ENCODE measurements at regions not wholly inside any gene's neighbourhood (a gene's known extent, or its start where the extent isn't known, plus 50 kb on each side); places are given as distances from the start of the nearest gene placed in this dataset.

DNA sequence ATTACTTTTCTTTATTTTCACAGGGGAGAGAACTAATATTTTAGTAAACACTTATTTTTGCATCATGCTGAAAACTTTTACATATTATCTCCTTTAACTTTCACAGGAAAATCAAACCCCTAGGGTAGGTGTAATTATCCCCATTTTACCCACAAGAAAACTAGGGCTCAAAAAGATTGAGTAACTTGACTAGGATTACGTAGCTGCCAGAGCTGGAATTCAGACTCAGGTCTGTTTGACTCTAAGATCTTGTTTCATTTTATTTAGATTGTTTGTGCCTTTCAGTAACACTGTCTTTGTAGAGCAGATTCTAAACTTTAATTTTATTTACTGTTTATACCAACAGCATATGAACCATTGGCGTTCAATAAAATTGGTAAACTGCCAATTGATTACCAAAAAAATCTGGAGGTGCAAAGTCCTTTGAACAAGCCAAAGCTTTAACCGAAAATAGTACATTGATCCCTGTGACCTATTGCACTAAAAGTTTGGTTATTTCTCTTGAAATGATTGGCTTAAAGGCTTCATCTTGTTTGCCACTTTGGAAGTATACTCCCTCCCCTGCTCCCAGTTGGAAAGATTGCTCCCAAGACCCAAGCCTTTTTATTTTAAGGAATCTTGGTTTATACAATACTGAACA, 71.0 kb upstream of the WDR26 start:
- no peak for DNase-seq

GRCh38 chr1:224506141-224506814, 71.7 kb upstream of the WDR26 start:
- no peak for DNase-seq

GRCh38 chr1:224507771-224508523, 73.3 kb upstream of the WDR26 start:
- DNase-seq, result no peak

GRCh38 chr1:224509907-224510306, 75.3 kb upstream of the WDR26 start:
- no peak for DNase-seq

GRCh38 chr1:224510880-224511645, 76.5 kb upstream of the WDR26 start:
- no peak for DNase-seq

- DNase-seq, result no peak
Observed at GRCh38 chr1:224512600-224513151, 78.1 kb upstream of the WDR26 start.

DNA sequence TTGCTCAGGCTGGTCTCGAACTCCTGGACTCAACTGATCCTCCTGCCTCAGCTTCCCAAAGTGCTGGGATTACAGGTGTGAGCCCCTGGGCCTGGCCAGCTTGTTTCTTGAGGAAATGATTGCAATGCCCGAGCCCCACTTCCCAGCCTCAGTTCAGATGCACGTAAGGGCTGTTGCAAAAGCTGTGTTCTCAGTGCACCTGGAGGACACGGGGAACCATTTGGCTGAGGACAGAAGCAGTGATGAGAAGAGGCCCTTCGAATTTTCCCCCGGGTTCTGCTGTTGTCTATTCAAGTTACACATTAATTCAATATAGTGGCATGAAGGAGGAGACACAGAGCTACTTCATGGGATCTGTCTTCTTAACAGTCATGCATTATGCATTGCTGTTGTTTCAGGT, 78.8 kb upstream of the WDR26 start:
- DNase-seq, result no peak

- DNase-seq, result peak; percentile 35
Observed at GRCh38 chr1:224513787-224514209, 79.2 kb upstream of the WDR26 start.

DNA sequence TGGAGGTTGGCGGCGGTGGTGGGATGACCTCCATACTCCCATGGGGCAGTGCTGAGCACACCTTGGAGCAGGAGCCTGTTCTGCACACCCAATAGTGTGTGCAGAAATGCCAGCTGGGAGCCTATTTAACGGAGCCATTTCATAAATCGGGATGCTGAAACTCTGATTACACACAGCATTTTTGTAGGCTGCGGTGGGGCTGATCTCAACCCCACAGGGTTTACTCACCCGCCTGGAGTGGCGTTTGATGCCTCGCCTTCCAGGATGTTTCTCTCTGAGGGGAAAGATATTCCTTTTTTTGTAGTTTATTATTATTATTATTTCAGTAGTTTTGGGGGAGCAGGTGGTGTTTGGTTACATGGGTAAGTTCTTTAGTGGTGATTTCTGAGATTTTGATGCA, 82.6 kb upstream of the WDR26 start:
- DNase-seq, result no peak

DNA sequence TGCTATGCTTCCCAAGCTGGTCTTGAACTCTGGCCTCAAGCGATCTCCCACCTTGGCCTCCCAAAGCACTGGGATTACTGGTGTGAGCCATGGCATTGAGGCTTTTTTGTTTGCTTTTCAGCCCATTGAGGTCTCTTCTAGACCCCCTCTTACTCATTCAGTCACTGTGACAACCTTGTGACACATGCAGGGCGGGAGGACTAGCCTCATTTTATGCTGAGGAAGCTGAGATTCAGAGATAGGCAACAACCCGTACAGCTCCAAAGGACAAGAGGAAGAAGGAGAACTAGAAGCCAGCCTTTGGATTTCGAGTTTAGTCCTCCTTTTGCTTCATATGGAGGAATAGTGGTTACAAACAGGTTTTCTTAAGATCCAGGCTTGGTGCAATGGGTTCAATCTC, 83.9 kb upstream of the WDR26 start:
- DNase-seq, result no peak

- no peak for DNase-seq
Observed at GRCh38 chr1:224519874-224520273, 85.3 kb upstream of the WDR26 start.

DNA sequence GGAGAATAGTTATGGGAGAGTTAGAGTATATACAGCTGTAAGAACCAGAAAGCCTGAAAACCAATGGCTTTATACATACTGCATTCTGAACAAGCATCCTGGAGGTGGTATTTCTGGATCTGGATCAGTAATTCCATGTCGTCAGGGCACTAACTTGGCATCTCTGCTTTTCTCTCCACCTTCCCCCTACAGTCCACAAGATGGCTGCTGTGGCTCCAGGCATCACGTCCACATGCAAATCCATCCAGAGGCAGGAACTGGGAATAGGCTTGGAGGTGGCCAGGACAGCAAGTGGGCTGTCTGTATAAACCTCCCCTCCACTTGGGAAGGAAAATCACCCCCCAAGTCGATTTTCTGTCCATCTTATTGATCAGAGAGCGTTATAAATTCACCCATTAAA, 86.2 kb upstream of the WDR26 start:
- DNase-seq, result no peak

DNA sequence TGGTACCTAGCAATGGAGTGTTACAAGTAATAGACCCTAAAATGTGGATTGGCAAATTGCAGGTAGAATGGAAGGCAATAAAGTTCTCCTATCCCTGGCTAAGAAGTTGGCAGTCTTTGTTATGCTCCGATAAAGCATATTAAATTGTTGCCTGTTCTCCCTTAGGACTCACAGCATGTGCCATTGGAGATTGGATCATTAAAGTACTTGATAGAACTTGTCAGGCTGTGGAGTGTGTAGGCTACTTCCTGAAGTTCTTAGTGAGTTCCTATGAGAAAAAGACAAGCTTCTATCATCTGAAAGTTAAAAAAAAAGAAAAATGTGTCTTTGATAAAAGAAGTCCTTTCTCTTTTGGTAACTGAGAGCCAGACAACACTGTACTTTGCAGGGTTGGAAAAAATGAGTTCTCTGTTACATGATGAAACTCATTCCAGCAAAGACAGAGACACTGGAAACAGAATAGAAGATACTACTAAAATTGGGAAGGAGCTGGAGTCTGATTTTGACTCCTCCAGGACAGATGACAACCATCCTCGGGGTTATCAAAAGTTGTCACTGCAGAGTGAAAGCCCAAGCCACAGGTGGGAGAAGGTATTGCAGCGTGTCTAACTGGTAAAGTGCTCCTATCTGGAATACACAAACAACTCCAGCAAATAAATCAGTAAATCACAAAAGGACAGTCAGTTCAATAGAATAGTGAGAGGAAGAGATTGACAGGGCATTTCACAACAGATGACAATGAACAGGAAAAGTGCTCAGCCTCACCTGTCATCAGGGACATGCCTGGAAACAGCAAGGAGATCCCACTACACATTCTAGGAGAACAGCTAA, 87.5 kb upstream of the WDR26 start:
- DNase-seq, result no peak

- DNase-seq, result no peak
Observed at GRCh38 chr1:224523676-224524075, 89.1 kb upstream of the WDR26 start.

DNA sequence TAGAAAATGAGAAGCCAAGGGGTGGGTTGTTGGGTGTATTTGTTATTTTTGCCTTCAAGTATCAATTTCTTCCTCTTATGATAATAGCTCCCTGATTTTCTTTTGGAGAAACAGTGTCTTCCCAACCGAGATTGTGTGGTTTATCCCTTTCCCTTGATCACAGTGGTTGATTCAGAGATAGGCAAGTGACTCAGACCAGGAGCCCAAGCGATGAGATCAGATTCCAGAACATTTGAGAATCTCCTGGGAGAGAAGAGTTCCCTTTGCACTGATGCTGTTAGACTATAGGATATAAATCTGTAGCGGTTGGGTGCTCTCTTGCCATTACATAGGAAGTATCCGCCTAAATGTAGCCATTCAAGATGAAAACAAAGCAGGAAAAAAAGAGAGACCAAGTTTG, 90.1 kb upstream of the WDR26 start:
- DNase-seq, result no peak

DNA sequence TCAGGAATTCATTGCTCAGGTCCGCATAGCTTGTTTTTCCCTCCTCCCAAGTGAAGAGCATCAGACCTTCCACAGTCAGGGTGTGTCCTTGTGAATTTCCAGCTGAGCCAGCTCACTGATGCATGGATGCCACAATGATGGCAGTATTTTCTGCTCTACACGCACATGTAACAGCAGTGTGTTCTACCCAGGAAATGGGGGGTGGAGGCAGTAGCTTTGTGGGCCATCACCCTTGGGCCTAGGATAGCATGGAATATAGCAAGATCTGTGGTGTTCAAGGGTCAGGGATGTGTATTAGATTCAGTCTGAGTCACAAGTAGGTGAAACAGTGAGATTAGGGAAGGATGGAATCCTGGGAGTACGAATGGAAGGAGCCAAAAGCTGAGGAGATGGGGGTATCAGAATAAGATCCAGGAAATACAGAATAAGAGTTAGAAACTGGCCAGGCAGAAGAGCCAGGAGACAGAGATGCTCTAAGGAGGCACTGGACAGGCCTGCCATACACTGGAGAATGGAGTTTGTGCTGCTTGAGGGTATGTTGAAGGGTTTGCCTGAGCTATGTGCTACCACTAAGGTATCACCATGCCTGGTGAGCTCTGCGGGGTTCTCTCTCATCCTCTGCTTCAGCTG, 90.6 kb upstream of the CNIH3 start:
- DNase-seq, result no peak

GRCh38 chr1:224526771-224527170, 89.3 kb upstream of the CNIH3 start:
- no peak for DNase-seq

DNA sequence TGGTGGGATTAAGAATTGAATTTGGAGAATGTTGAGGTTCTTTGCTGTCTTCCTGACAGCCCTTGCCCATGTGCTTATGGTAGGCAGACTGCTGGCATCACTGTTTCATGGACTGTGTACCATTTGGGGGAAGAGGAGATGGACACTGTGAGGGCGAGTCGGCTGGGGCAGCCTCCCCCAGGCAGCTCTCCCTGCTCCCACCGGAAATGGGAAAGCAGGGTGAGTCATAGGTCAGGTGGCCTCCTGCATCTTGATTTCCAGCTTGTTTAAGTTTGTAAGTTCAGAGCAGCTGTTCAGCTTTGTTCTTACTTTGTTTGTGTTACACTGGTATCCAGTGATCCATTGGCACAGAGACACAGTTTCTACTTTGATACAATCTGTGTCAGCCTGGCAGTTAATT, 87.2 kb upstream of the CNIH3 start:
- DNase-seq, result no peak

DNA sequence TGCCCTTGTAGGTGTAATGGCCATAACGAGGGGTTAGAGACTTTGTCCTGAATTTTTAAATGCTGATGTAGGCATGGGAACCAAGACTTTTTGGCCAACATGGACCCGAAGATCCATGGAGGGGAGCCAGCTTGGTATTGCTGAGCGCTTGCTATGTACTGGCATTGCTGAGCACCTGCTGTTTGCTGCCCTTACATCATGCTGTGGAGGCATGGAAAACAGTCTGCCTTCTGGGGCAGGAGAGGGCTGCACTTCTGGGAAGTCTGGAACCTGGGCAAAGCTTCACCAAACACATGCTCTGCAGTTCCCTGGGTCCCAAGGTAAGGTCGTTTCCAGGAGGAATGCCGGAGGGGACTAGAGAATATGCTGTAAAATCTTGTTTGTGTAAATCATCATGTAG, 86.3 kb upstream of the CNIH3 start:
- no peak for DNase-seq

- DNase-seq, result no peak
Observed at GRCh38 chr1:224533517-224533916, 82.6 kb upstream of the CNIH3 start.

DNA sequence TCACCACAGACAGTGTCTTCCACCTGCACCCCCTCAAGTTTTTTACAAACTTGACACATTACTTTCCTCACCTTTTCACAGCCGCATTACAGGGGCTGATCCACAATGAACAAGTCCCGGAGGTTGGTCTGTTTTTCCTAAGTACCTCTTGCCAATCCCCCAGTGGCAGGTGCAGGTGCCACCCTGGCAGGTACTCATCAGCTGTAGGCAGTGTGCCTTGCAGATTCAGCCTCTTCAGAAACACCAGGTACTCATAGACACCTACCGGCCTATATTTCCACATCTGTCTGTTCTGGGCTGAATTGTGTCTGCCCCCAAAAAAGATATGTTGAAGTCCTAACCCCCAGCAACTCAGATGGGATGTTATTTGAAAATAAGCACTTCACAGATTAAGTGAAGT, 81.4 kb upstream of the CNIH3 start:
- DNase-seq, result peak; percentile 11

GRCh38 chr1:224535641-224536040, 80.5 kb upstream of the CNIH3 start:
- DNase-seq, result no peak

Measured in DMS79 (cell line).